DMS53 treated with DMSO at 0.1 percent for 48 hours (cell line): ENCODE measurements at regions not wholly inside any gene's neighbourhood (a gene's known extent, or its start where the extent isn't known, plus 50 kb on each side); places are given as distances from the start of the nearest gene placed in this dataset.

Experiments
- DNase-seq: peaks from one replicate; lab custom pipeline; 2025; ENCODE audit not compliant: unreplicated experiment; lab: John Stamatoyannopoulos, UW

DNA sequence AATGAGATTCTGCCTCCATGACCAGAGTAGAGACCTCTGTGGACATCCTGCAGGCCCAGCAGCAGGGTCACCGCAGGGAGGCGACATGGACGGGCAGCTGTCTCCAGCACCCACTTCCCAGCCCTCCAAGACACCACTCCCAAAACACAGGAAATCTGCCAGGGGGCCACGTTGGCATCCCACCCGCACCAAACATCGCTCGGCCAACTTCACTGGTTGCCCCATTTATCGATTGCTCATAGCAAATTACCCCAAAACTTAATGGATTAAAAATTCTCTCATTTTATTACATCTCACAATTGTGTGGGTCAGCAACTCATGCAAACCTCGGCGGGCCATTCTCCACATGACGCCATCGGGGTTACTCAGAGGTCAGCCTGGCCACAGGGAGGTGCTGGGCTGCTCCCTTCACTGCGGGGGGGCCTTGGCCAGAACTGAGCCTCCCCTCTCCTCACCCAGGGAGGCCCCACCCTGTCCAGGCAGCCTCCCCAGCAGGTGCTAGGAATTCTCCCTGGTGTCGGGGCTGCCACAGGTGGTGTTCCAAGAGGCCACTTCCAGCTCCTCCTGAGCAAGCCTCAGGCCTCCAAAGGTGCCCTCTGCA, 420.7 kb upstream of the MYT1L start:
- DNase-seq, result no peak

DNA sequence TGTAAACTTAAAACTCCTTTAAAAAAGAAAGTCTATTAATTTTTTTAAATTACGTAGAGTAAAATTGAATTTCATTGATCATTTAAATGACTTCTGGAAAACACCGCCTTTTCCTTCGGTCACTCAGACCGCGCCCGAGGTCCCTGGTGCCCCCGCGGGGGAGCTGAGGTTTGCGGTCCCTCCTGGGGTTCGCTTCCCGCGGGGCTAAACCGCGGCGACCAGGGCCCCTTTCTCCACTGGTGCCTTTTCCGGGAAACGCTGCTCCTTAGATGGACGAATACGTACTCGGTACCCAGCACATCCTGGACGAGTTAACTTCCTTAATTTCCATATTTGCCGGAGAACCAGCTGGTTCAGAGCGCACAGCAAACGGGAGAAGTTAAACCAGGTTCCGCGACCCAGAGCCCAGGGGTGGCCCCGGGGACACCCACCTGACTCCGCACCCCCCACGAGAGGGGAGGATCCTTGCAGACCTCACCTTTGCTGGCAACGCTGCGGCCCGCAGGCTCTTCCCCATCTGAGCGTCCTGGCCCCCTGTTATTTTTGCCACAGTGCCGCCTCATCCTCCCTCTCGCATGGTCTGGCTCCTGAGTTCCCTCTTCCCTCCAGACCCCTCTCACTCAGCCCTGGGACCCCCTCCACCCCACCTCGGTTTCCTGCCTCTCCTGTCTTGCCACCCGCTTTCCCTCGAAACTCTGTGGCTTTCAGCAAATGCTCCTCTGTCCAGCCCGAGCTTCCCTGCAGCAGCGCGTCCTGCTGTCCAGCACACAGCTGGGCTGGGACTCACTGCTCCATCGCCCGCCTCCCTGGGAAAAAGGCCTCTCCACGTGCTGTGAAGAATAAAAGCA, 420.0 kb upstream of the MYT1L start:
- no peak for DNase-seq

DNA sequence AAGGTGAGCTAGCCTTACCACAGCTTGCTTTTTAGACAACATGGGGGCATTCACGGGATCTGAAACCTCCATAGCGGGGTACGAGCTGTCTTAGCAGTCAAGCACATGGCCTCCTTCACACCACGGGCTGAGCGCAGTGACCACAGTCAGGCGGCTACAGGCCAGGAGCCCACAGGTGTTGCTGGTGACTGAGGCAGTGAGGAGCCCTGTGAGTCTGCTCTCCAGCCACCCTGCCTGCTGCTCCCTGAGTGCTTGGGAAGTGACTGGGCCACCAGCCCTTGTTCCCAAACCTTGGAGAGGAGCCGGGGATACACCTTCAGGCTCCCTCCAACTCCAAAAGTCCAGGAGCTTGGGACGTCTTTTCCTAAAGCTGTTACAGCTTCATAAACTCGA, 418.1 kb upstream of the MYT1L start:
- DNase-seq, result no peak

DNA sequence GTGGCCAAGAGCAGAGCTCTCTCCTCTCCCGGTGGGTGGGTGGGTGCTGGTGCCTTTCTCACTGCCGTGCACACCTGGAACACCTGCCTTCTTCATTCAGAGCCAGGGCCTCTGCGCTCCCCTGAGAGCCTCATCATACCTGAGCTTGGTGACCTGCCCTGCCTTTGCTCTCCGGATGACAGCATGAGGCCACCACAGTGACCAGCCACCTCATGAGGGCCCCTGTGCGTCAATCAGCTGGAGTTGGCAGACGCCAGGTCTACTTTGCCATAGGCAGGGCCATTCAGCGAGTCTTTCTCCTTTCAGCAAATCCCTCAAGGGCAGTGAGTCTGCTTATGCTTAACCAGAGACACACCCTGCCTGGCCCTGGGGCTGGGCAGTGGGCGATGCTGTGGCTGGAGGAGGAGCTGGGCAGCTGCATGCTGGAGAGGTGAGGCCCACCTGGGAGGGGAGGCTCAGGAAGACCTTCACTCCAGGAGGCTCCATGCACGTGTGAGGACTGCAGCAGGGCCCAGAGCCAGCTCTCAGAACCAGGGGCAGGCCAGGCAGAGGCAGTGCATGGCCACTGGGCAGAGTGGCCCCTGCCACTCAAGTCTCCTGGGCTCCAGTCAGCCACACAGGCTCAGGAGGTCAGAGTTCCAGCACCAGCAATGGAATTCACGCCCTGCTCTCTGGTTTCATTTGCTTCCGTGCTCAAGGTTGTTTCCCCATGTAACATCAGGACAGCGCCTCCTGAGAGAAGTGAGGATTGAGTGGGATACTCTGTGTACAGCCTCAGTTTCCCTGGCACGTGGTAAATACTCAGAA, 417.5 kb upstream of the MYT1L start:
- DNase-seq, result no peak

DNA sequence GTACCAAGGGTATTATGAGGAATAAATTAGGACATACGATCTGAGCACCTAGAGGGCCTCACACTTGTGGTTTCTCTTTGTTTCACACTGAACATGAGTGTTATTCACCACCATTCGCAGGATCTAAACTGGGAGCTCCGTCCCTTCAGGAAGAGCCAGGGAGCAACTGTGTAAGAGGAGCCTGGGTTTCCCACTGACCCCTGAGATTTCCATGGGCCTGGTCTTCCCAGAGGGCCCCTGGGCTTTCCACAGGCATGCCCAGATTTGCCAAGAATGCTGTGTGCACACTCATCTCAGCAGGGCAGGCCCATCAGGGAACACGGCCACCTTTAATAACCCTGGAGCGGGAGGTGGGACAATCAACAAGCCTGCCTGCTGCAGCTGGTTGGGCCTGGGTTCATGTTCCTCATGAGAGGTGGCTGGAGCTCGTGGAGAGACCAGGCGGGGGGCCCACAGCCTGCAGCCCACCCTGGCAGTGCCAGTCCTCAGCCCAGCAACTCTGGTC, 416.8 kb upstream of the MYT1L start:
- DNase-seq, result no peak

DNA sequence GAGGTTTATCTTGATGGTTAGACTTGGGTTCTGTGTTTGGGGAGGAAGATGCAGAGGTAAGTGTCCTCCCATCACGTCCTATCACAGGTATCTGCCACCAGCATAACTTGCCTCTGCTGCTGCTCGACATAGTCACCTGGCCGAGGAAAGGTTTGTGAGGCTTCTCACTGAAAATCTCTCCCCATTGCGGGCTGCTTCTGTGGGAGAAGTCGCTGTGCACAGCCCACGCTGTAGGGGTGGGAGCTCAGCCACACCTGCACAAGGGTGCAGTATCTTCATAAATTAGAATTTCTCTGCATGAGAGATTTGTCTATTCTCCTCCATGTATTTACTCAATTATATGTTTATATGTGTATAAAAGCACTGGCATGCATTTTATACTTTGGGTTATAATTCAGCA, 415.7 kb upstream of the MYT1L start:
- DNase-seq, result no peak

DNA sequence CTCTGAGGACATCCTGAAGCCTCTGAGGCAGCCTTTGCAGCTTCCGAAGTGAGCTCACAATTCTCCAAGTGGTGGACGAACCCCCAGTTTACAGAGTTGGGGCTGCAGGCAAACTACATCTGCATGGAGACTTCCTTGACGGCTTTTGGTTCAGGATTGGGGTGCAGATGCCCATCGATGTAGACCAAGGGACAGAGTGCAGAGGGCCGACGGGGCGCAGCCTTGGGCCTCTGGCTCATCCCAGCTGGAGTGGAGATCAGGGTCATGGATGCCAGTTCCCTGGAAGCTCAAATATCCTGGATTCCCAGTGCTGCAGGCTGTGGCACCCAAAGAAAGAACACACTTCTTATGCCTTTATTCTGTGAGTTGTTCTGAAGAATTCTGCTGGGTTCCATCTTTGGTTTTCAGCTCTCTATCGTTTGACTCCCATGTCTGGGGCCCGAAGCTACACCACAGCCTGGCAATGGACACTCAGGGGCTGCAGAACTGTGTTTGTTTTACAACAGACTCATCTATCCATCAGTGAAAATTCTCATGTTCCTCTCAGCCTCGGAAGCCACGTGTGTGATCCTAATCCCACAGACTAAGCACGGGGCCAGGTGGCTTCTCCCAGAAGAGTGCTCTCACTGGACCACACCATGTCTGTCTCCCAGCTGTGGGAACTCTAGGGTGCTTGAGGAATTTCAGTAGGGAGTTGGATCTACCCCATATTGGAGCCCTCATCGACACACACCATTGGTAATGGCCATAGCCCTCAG, 414.1 kb upstream of the MYT1L start:
- DNase-seq, result no peak

DNA sequence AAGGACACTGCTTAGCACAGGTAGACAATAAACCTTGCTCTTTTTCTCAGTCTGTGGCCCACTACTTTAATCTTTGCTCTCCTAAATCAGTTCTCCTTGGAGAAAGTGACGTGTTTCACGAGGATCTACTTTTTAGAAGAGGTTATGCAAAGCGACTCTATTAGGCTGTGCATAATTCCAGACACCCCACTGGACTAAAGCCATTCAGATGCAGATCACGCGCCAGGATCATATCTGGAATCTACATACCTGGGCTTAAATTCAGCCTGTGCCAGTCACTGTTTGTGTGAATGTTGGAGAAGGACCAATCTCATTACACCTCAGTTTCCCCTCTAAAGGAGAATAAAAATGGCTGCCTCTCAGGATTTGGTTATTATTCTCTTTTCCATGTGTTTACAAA, 413.0 kb upstream of the MYT1L start:
- no peak for DNase-seq

DNA sequence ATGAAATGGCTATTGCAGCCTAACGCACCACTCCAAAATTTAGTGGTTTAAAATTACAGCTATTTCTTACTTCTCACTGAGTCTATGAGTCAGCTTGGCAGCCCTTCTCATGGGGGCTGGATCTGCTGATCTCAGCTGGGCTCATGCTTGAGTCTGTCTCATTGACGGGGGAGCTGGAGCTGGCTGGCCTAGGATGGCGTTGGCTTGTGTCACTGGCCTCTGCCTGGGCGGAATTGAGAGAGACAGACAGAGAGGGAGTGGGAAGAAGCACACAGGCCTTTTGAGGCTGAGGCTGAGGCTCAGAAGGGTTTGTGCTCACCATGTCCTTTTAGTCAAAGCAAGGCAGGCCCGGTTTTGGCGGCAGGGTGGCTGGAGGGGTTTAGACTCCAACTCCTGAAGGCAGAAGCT, 412.1 kb upstream of the MYT1L start:
- no peak for DNase-seq

DNA sequence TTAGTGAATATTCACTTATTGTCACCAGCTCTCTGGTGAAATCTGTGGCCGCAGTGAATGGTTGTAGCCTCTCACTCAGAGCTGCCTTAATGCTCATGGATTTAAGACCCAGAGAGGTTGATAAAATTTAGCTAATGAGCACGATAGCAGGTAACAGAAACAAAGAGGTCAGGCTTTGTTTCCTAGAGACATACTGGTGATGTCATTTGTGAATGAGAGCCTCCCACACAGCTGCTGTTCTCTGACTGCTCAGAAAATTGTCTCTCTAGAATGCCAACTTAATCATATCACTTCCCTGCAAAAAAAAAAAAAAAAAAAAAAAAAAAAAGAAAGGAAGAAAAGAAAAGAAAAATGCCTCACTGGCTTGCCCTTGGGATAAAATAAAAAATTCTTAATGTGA, 411.7 kb upstream of the MYT1L start:
- no peak for DNase-seq

DNA sequence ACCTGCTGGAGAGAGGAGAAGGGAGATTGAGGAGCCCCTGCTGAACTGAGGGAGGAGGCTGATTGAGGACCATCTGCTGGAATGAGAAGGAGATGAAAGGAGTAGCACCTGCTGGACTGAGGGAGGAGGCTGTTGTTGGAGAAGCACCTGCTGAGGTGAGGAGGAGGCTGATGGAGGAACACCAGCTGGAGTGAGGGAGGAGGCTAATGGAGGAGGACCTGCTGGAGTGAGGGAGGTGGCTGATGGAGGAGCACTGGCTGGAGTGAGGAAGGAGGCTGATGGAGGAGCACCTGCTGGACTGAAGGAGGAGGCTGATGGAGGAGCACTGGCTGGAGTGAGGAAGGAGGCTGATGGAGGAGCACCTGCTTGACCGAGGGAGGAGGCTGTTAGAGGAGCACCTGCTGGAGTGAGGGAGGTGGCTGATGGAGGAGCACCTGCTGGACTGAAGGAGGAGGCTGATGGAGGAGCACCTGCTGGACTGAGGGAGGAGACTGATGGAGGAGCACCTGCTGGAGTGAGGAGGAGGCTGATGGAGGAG, 409.2 kb upstream of the MYT1L start:
- no peak for DNase-seq

DNA sequence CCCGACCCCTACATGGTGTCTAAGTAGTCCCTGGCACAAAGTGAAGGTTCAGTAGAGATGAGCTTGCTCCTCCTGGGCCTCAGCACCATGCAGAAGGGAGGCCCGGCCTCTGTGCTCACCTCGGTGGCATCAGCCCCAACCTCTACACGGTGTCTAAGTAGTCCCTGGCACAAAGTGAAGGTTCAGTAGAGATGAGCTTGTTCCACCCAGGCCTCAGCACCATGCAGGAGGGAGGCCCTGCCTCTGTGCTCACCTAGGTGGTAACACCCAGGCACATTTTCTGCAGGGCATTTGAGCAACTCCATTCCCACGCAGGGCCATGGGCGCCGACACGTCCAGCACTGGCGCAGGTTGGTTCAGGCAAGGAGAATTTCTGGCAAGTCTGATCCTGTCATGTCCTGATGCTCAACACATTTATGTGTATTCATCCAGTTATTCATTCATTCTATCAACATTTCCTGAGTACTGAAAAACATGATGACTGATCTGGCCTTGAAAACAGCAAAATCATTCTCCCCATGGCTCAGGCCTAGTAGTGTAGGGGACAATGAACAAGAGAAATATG, 408.2 kb upstream of the MYT1L start:
- no peak for DNase-seq

DNA sequence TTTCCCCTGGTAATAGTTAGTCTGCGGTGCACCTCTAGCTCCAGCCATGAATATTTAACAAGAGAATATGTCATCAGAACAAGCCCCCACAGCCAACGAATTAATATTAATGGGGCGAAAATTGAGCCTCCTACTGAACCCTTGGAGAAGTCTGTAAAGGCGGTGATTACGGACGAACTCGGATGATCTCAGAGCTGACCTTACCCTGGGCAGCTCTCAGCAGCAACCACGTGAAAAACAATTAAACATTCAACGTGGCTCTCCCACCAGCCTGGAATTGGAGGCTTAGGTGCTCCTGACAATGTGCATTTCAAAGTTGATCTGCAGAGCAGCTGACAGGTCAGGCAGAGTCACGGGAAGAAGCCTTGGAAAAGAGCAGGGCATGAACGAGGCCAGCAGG, 407.6 kb upstream of the MYT1L start:
- DNase-seq, result no peak

DNA sequence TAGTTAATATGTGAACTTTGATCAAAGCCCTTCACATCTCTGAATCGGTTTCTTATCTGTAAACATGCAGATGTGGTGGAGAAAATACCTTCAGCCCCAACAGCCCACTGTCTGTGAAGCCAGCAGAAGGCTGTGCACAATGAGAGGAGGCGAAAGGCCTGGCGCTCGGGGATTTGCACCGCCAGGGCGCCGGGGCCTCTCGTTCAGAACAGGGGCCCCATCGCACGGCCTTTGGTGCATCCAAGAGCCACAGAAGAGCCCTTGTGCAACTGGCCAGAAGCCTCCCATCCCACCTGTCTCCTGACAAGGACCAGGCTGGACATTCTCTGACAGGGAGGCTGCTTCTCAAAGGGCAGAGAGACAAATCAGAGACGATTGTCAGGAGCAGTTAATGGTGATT, 407.2 kb upstream of the MYT1L start:
- DNase-seq, result no peak

DNA sequence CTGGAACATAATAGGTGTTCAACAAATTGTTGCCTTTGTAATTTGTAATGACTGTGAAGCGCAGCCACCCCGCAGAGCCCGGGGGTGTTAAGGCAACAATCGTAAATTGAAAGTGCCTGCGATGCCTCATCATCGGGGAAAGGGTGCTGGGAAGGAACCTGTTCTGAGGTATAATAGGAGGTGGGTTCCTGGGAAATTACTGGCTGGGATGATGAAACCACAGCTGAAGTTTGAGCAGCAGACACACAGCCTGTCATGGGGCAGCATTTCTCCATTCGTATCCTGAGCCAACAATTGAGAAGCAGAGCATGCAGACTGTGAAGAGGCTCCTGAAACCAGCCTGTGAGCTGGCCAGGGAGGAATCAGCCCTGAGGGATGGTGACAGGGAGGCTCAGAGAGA, 404.0 kb upstream of the MYT1L start:
- no peak for DNase-seq

DNA sequence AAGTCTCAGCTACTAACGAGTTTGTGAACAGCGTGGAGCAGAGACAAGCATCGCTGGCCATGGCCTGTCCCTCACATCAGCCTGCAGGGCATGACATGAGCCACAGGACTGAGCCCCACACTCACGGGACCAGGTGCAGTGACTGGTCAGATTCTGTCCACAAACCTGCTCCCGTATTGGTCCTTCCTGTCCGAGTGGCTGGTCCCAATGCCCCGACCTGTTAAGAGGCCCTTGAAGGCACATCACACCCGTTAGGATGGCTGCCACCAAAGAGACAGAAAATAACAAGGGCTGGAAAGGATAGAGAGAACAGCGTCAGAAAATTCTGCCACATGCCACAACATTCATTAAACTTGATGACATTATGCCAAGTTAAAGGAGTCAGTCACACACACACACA, 403.2 kb upstream of the MYT1L start:
- DNase-seq, result no peak

DNA sequence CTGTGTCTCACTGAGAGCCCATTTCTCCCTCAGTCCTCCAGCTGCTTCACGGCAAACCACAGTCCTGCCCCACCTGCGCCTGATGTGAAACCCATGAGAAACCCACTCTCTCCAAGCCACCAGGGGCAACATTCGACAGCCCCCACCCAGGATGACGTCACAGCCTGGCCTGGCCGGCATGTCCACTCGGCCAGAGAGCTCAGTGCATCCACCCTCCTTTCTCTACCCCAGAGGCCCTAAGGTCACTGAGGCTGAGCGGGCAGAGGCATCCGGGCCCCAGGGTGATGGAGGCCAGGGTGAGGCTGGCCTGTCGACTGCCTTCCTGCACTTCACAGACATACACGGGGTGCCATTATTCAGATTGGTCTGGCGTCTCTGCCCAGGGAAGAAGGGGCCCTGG, 402.7 kb upstream of the MYT1L start:
- DNase-seq, result no peak

DNA sequence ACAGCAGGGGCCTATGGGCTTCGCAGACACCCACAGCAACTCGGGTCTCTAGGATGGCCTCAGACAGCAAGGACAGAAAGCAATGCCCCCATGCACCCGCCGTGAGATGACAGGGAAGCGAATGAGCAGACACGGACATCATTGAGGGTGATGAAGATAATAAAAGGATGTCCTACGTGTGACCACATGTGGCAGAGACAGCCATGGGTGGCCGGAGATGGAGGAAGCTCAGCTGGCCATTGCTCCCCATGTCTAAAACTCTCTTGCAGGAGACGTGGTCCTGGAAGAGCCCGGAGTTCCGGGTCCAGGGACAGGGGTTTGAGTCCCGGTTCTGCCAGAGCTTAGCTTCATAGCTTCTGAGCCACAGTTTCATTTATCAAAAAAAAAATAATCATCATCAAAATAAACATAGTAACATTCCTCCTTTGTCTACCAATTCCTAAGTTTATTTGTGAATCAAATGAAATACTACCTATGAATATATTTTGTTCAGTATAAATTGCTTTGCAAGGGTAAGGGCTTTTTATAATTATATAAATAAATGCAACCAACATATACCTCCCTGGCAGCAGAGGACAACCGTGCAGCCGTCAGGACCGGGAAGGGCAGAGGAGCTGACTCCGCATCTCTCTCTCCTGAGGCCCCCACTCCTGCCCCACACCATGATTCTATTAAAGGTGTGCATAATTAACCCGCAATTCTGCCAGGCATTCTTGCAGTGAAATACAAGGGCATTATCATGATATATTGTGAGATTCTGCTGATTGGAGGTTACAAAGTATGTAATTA, 401.4 kb upstream of the MYT1L start:
- no peak for DNase-seq

DNA sequence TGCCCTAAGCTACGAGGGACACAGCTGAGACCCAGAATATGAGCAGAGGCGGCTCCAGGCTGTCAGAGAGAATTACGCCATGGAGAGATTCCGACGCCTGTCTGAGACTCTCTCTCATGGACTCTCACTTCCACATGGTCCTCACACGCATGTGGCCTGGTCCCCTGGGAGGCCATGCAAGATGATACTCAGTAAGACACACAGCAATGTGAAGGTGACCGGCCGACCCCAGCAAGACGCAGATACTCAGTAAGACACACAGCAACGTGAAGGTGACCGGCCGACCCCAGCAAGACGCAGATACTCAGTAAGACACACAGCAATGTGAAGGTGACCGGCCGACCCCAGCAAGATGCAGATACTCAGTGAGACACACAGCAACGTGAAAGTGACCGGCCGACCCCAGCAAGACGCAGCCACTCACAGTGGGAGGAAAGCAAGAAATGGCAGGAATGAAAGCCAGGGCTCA, 400.8 kb upstream of the MYT1L start:
- no peak for DNase-seq
